ENCODE measurements at regions not wholly inside any gene's neighbourhood (a gene's known extent, or its start where the extent isn't known, plus 50 kb on each side); places are given as distances from the start of the nearest gene placed in this dataset.

GRCh38 chr5:145242551-145242950, 592.6 kb downstream of the PRELID2 start:
- no peak for DNase-seq

GRCh38 chr5:145237843-145238242, 597.3 kb downstream of the PRELID2 start:
- DNase-seq: peak; percentile 32

- peak; percentile 5 for DNase-seq
These were observed 598.2 kb downstream of the PRELID2 start for GRCh38 chr5:145236983-145237382.

- no peak for DNase-seq
These were observed 599.0 kb downstream of the PRELID2 start for GRCh38 chr5:145236127-145236526.

GRCh38 chr5:145233461-145233860, 601.7 kb downstream of the PRELID2 start:
- DNase-seq: no peak

- no peak for DNase-seq
These were observed 604.4 kb downstream of the PRELID2 start for GRCh38 chr5:145230781-145231180.

- DNase-seq: no peak
These were observed 606.6 kb downstream of the PRELID2 start for GRCh38 chr5:145228564-145228963.

GRCh38 chr5:145227881-145228280, 607.3 kb downstream of the PRELID2 start:
- no peak for DNase-seq

GRCh38 chr5:145226726-145227125, 608.4 kb downstream of the PRELID2 start:
- DNase-seq: no peak

GRCh38 chr5:145225529-145225928, 609.6 kb downstream of the PRELID2 start:
- DNase-seq: no peak

GRCh38 chr5:145223582-145223981, 611.6 kb downstream of the PRELID2 start:
- DNase-seq: no peak

GRCh38 chr5:145222622-145223021, 612.5 kb downstream of the PRELID2 start:
- DNase-seq: no peak

- DNase-seq: no peak
These were observed 613.7 kb downstream of the PRELID2 start for GRCh38 chr5:145221416-145221815.

GRCh38 chr5:145220481-145220880, 614.7 kb downstream of the PRELID2 start:
- DNase-seq: no peak

- no peak for DNase-seq
These were observed 616.2 kb downstream of the PRELID2 start for GRCh38 chr5:145218982-145219381.

GRCh38 chr5:145218019-145218418, 617.1 kb downstream of the PRELID2 start:
- DNase-seq: no peak

- DNase-seq: no peak
These were observed 625.1 kb downstream of the PRELID2 start for GRCh38 chr5:145210020-145210419.

GRCh38 chr5:145205546-145205945, 629.6 kb downstream of the PRELID2 start:
- no peak for DNase-seq

GRCh38 chr5:145204743-145205142, 630.4 kb downstream of the PRELID2 start:
- no peak for DNase-seq

GRCh38 chr5:145203193-145203592, 631.9 kb downstream of the PRELID2 start:
- no peak for DNase-seq

- DNase-seq: no peak
These were observed 636.4 kb downstream of the PRELID2 start for GRCh38 chr5:145198525-145199260.

GRCh38 chr5:145189746-145190145, 645.4 kb downstream of the PRELID2 start:
- DNase-seq: no peak

GRCh38 chr5:145180371-145180770, 654.8 kb downstream of the PRELID2 start:
- DNase-seq: no peak

- DNase-seq: peak; percentile 48
These were observed 656.3 kb downstream of the PRELID2 start for GRCh38 chr5:145178641-145179523.
